ENCODE measurements at regions not wholly inside any gene's neighbourhood (a gene's known extent, or its start where the extent isn't known, plus 50 kb on each side); places are given as distances from the start of the nearest gene placed in this dataset.

DNA sequence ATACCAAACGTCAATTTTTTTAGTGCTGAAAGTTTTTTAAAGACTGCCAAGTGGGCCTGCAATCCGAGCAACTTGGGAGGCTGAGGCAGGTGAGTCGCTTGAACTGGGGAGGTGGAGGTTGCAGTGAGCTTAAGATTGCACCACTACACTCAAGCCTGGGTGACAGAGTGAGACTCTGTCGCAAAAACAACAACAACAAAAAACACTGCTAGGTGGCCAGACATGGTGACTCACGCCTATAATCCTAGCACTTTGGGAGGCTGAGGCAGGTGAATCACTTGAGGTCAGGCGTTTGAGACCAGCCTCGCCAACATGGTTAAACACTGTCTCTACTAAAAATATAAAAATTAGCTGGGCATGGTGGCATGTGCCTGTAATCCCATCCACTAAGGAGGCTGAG lies 202.8 kb upstream of the COPS8 start:
- DNase-seq, result no peak

DNA sequence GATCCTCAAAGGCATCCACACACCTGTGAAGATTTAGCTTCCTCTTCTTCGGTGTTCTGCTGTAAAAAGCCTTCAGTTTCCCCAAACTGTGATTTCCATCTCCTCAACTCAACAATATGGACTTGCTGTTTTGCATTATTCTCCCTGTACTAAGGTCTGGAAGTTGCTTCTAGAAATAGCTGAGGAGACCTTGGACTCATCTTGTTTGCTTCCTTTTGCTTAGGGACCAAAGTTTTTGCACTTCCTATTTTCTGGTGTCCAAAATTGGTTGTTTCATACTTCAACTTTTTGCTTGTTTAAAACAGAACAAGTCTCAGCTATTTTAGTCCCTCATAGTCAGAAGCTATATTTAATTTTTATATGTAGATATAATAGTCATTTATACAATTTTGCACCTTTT lies 201.9 kb upstream of the COPS8 start:
- no peak for DNase-seq

DNA sequence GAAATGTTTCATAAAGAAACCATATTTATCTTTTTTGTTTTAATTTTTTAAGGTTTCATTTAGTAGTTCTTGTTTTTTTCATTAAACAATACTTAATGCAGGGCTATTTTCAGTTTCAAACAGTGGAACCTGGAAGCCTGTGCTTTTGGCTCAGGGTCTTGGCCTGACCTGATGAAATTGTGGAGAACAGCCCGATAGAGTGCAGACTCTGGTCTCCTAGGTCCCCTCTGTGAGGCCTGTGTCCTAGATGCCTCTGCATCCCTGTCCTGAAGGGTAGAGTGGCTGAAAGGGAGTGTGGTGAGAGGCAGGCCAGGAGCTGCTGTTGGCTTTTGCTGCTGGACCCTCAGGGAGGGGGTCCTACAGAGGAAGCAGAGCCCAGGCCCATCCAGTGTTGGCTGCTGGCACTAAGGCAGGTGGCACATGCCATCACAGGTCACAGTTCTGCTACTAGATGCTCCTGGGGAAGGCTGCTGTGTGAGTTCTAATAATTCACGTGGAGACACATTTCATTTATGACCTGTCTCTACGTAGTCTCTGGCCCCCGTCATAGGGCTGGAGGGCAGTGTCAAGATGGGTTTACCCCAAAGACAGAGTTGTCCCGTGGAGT lies 201.0 kb upstream of the COPS8 start:
- no peak for DNase-seq

GRCh38 chr2:236886456-236886855 lies 199.2 kb upstream of the COPS8 start:
- DNase-seq, result no peak

DNA sequence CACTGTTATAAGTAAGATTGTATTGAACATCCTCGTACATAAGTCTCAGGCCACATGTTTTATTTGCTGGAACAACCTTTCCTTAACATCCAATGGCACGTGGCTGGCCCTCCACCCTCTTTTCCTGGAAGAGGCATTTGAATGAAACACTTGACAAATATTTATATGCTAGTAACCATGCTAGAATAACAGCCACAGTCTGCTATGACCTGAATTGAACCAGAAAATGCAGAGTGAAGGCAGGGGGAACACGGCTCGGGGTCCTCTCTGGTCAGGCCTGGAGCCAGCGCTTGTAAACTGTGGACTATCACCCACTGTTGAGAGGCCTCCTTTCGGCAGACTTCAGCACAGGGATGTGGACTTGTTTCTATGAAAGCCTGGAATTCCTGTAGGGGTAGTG lies 198.2 kb upstream of the COPS8 start:
- no peak for DNase-seq

DNA sequence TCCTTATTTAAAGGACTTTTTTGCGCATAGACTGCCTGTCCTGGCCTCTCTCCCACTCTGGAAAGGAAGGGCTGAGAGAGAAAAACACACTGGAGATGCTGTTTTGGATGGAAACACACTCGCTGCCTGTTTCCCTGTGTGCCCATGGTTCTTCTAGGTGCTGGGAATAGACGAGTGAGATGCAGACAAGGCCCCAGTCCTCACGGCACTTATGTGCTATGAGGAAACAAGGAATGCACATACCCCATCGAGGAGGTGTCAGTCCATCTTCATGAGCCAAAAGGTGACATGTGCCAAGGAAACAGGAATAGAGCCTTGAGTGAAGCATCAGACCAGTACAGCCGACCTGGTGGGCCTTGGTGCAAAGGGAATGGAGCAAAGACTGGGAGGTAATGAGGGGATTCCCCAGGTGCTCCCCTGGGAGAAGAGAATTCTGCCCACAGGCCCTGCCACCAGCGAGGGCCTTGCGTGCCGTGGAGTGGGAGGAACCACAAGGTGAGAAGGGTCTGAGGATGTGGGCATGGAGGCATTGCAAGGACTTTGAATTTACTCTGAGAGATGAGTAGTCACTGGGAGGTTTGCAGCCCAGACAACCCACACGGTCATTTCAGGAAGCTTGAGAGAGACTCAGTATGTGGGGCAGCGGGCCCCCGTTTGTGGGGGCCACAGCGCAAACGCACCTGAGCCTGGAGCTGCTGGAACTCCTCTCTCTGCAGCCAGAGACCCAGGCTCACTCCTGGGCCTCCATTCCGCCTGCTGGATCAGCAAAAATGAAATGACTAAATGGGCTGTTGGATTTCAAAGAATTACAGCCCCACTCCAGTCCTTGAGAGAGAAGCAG lies 197.5 kb upstream of the COPS8 start:
- DNase-seq, result no peak

DNA sequence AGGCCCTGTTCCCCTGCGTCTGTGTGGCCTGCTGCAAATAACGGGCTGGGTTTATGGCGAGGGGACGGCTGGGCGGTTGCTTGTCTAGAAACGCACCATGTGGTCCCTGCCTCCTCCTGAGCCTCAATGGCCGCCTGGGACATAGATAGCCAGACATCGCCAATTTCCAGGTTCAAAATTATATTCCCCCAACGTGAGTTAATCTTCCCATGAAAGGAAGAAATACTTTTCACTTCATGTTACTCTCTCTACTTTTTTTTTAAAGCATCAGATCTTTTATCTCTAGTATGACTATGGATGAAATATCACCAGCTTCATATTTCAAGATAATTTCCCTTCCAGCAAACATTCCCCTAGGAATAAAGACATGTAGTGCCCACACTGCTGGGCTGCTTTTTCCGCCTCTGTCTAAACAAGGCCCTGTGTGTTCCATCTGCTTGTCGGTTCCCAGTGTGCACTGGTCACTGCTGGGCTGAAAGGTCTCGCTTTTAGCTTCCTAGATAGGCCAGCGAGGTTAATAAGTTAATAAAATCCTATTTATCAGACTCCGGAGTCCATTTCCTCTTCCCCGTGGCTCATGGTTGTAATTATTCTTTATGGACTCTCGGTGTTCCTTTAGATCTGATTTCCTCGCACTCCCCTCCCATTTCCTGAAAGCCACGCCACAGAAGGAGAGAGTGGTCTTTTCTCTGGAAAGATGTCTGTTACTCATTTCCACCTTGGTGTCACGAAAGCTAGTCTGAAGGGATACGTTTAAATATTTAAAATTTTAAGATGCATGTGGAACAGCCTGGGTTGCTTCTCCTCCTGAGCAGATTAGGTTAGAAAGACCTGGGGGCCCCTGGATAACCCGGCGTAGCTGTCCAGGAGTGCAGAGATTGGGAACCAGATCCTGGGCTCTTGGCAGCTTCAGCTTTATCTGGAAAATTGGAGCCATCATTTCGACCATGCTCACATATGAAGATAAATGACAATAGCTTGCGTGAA lies 196.6 kb upstream of the COPS8 start:
- DNase-seq, result no peak

DNA sequence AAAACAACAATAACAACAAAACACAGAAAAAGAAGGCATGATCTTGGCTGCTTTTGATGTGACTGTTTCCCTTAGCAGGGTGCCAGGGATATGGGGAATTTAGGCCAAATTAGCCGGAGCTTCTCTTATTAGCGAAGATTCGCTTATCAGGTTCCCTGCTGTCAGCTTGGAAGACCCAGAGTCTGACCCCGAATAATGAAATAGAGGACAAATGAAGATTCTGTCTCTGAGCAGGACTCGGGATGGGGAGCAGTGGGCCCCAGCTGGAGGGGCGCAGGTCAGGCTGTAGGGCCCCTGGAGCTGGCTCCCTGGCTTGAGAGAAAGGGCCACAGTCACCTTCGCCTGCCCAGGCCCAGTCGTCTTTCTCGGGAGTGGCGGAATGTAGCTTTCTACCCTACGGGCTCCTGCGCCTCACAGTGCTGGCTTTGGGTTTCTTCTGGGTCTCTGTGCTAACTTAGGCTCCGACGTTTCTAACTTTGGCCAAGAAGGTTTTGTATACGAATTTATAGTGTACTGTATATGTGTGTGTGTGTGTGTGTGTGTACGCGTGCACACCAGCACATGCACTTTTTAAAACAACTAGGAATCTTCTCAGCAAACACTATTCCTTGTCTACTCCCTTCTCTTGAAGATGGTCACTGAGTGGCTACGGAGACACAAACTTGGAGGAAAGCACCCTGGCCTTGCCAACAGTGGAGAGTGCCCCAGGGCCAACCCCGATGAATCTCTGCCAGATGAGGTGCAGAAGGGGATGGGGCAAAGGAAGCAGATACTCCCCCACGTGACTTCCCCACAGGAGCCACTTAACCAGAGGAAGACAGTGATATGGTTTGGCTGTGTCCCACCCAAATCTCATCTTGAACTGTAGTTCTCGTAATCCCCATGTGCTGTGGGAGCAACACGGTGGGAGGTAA lies 195.6 kb upstream of the COPS8 start:
- DNase-seq, result no peak

GRCh38 chr2:236892721-236893120 lies 193.0 kb upstream of the COPS8 start:
- no peak for DNase-seq

DNA sequence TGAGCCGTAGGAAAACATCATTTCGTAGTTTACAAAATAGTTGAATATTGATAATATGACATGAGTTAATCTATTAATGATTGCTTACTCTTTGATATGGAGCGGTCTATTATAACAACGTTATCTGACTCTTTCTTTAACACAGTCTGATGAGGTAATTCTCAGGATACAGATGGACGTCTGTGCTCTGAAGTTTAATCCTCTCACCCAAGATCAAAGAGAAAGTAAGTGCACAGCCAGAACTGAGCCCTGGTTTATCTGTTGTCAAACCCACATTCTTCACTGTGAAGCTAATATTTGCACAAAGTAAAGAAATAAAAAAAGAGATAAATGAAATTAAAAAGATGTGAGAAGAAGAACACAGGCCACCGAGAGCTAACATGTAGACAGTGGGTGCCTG lies 190.9 kb upstream of the COPS8 start:
- no peak for DNase-seq

DNA sequence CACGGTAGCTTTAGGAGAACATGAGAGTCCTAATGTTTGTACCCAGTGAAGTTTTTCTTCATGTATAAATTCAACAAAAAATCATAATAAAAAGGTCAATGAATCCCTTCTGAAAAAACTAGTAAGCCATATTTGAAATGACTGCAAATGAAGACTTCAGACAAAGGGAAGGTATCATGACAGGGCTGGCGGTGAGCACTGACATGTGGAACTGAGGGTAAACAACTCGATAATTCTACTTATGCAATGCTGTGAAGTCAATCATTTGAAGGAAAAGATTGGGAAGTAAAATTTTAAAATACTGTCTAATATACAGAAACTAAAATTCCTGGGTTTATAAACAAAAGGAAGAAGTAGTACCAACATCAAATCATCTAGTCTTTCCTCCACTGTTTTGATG lies 190.2 kb upstream of the COPS8 start:
- DNase-seq, result no peak

GRCh38 chr2:236896688-236897087 lies 189.0 kb upstream of the COPS8 start:
- no peak for DNase-seq

GRCh38 chr2:236899146-236899545 lies 186.5 kb upstream of the COPS8 start:
- DNase-seq, result peak; percentile 80

DNA sequence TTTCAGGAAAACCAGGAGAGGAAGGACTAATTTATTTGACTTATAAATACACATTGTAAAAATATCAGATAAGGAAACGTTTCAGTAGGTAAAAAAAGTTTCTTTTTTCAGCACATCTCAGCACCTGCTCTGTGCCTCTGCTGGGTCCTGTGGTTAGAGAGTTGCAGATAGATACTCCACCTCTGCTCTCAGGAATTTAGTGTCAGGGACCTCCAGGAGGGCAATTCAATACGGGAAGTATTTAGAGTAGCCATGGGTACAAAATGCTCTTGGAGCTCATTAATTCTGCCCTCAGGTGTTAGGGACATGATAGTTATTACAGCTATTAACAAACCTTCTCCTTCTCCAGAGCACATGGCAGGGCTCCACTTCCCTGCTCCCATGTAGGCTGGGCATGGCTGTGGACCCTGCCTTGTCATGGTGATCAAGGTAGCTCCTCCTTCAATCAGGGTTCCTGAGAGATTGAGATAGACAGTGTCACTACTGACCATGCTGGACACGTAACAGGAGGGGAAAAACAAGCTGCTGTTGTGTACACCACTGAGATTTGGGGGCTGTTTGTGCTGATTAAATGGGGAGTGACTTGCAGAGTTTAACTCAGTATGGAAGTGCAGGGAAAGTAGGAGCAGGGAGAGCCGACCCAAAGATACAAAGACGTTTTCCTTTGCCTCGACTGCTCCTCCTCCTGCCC lies 185.6 kb upstream of the COPS8 start:
- no peak for DNase-seq

- peak; percentile 56 for DNase-seq
Measured at GRCh38 chr2:236901956-236902355, 183.7 kb upstream of the COPS8 start.

DNA sequence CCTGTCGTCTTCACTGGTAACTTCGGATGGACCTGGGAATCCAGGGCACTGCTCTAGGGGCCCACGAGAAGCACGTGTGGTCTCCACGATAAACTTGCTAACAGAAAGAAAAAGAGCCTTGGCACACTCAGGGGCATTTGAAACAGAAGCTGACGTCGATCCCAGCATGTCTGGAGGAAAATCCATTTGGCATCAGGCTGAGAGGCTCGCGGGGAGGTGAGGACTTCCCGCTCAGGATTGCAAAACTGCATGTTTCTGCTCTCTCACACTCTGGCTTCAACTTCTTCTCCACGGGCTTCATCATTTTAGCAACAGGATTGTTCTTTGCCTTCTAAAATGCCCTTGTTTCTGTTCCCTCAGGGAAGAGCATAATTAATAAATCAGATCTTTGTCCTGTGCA lies 181.7 kb upstream of the COPS8 start:
- DNase-seq, result no peak

GRCh38 chr2:236904389-236905263 lies 181.1 kb upstream of the COPS8 start:
- no peak for DNase-seq

GRCh38 chr2:236905976-236906375 lies 179.7 kb upstream of the COPS8 start:
- DNase-seq, result no peak

DNA sequence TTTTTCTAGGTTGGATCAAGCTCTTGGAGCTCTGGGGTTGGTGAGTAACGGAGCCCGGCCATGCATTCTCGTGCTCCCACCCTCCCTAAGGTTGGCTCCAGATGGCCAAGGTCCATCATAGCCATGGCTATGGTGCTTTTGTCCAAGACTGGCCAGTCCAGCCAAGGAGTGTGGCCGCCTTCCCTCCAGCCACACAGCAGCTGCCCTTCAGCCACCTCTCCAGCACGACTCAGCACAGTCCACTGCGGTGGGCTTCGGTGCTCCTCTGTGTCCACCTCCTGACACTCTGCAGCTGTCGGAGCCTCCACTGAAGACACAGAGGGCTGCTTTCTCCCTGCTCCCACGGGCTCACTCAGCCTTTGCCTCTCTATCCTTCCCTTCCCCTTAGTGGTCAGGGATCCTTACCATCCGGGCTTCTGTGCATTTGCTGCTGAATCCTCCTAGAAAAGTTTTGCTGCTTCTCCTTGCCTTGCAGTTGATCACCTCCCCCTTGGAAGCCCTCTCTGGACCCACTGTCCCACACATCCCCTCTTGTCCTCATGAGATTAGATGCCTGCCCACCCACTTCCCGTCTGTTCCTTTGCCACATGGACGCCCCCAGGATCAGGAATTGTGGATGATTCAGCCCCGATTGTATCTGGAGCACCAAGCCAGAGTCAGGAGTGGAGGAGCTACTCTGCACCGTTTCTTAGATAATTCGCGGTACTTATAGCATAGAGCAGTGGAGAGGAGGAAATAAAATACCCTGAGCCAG lies 177.1 kb upstream of the COPS8 start:
- DNase-seq, result no peak

- DNase-seq, result no peak
Measured at GRCh38 chr2:236909193-236909504, 176.5 kb upstream of the COPS8 start.
